IPS-NIHi7 (cell line): ENCODE measurements at regions not wholly inside any gene's neighbourhood (a gene's known extent, or its start where the extent isn't known, plus 50 kb on each side); places are given as distances from the start of the nearest gene placed in this dataset.

Experiments
- DNase-seq: peaks from one replicate; pipeline ENCODE4 v3.0.0; 2012; ENCODE audit warnings: mixed read lengths; ENCODE audit errors: extremely low spot score

DNA sequence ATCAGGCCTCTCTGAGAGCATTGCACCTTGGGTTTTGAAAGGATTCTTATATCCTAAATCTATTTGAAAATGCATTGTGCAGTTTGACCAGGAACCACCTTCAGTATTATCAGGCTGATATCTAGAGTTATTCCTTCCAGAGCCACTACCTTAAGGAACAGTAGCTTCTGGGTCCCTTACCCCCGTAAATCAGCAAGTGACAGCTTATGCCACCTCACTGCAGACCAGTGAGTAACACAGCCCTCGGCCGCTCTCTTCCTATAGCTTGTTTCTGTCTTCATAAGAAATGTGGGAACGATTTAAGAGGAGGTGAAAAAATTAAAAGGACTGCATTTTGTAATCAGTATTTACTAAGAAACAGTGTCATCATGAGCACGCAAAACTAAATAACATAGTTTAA is 584.2 kb downstream of the GALR1 start:
- no peak for DNase-seq

DNA sequence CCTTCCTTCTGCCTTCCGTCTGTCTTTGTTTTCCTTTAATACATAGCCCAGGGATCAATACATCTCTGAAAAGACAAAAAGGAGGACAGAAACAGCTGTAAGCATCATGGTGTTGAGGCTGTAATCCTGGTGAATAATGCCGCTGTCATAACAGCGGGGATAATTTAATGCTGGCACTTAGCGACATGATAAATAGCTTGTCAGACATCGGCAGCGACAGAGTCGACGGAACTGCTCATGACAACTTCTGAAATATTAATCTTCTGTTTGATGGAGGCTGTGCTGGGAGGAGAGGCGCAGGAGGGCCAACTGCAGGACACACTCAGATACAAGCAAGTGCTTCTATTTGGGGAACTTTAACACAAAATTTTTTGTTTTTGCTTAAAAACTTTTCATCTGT is 602.2 kb downstream of the GALR1 start:
- no peak for DNase-seq

DNA sequence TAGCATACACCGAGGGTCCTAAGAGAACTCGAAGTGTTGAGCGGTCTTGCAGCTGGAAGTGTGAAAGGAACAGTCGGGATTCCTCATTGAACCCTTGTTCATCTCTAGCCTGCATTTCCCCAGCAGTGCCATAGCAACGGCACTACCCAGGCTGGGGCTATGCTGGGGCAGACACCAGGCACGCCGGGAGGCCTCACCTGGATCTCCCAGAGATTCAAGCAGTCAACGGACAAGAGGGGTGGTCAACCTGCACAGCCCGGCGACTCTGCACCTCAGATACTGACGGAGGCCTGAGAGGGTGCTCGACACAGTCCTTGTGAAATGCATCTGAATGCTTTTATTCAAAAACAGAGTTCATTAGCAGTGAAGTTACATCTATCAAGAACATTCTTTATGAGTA is 604.2 kb downstream of the GALR1 start:
- DNase-seq, result no peak

DNA sequence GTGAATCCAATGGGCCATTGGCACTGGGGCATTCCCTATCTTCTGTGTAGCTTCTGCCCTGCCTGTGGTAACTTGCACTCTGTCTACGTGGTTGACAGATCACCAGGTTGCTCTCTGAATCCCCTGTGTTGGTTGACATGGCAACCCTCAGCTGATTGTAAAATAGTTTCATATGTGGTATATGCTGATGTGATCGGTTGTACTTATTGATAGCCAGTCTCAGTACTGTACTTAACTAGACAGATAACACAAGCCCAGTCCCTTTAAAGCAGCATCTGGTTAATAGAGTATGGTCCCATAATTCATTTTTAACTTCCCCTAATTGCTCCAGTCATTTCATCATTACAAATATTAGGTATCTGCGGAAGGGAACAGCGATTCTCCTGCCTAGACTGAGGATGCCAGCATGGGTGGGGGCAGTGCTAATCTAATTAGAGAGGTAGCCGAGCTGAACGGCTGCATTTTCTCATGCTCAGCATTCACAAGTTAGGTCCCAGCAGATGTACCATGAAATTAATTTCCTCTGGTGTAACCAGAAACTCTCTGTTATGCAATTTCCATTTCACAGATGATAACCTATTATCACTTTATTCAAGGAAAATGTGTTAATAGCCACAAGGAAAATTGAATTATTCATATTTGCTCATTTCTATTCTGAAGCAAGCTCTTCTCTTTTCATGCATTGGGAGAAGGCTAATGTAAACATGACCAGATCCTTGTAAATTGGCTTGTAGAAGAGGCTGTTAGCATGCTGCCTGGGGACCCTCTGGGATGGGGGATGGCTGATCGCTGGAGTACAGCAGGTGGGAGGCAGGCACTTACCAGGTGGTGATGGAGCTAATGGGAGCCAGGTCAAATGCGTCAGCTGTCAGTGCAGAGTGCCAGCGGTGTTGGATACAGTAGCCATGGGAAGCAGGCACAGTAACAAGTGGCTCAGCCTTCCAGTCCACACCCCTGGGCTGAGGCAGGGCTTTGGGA is 608.3 kb downstream of the GALR1 start:
- no peak for DNase-seq

DNA sequence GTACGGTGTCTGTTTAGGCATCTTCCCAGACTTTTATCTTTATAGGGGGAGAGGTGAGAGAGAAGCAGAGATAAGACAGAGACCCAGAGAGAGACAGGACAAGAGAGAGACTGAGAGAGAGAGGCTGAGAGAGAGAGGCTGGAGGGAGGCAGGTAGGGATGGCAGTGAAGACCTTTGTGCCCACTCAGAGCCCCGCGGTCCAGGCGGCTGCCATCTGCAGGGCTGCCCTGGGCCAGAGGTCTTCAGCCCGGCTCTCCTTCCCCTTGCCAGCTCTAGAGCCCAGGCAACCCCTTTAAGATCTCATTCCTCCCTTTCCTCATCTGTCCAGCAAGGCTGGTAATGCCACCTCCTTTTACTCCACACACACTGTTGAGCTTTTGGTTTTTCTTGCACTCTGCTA is 610.0 kb downstream of the GALR1 start:
- DNase-seq, result no peak

DNA sequence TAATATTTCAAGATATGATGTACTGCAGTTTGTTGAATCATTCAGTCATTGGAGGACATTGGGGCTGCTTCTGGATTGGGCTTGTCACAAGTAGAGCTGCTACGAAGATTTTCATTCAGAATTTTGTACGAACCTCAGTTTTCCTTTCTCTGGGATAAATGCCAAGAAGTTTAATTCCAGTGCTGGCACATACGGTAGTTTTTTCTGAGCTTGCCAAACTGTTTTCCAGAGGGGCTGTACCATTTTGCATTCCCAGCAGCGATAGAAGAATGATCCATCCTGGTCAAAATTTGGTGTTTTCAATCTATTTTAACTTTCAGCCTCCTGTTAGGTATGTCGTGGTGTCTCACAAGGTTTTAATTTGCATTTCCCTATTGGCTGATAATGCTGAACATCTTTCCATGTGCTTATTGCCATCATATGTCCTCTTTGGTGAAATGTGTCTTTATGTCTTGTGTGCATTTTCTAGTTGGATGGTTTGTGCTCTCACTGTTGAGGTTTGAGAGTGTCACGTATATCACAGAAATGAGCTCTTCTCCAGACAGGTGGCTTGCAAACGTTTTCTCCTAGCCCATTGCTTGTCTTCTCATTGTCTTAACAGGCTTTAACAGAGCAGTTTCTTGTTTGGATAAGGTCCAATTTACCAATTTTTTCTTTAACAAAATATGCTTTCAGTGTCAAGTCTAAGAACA is 612.6 kb downstream of the GALR1 start:
- no peak for DNase-seq

DNA sequence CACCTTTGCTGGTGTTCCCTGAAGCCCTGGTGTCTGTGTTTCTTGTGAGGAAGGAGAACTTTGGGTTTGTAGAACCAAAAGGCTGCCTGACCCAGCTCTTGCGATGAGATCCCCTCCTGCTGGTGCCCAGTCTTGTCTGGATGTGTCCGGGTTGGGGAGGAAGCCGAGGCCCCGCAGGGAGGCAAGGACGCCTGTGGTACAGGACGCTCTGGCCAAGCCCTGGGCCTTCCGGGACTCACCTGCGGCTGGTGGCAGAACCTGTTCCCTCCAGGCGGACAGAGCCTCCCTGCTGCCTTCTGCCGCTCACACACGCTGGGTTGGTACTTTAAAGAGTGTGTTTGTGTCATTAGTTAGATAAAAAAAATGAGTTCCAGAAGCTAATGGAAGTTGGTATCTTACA is 616.2 kb downstream of the GALR1 start:
- no peak for DNase-seq

DNA sequence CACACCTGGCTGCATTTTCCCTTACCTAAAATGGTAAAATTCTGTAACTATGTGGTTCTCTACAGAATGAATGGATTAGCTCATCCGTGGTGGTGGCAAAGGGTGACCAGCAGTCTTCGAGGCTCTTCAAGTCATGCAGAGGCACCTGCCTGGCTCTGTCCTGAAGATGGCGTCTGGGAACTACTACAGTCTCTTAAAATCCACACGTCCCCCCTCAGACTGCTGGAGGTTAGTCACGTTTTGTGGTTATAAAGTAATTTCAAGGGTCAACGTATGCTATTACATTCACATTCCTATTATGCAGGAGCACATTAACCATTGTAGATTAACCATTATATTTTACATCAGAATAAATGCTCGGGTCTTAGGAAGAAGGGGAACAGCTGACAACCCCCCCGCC is 616.7 kb downstream of the GALR1 start:
- no peak for DNase-seq

DNA sequence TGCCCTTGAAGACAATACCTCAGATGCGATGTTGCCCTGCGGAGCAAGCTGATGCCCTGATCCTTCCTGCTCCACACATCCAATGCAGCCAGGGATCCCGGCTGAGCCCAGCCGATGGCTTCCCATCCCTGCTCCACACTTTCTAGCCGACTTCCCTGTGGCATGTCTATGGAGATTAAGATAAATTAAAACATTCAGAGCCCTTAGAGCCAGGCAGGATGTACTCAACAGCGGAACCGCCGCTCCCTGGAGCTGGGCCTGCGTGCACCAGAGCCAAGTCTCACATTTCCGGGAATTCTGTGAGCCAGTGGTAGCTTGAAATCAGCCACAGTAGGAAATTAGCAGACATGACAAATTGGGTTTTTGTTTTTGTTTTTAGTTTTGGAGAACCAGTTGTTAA is 620.6 kb downstream of the GALR1 start:
- no peak for DNase-seq

DNA sequence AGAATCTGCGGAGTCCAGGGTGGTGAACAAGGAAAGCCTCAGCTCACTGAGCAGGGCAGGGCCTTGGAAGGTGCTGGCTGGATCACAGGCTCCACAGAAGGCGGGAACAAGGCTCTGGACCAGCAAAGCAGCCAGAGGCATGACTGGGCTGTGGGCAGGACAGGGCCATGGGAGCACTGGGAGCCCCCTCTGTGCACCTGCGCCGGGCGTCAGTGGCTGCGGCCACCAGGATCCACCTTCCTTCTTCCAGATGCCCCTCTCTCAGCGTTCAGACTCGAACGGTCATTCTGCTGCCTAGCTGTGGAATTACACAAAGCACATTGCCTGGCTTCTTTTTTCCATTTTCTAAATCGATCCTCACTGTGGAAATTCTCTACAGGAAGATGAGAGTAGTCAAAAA is 621.2 kb downstream of the GALR1 start:
- DNase-seq, result no peak

DNA sequence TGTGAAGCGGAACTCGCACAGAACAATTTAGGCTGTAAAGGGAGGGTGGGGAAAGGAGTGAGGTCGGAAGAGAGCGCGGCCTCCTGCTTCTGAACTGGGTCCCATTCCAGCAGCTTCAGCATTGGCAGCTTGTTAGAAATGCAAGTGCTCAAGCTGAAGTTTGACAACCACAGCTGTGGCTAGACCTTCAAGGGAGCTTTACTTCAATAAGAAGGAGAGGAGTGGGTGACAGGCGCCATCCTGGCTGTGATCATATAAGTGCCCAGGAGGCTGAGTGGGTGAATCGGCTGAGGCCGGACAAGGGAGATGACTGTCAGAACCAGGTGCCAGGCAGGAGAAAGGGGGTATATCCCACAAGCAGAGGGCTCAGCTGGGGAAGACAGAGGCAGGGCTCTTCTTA is 622.5 kb downstream of the GALR1 start:
- no peak for DNase-seq

DNA sequence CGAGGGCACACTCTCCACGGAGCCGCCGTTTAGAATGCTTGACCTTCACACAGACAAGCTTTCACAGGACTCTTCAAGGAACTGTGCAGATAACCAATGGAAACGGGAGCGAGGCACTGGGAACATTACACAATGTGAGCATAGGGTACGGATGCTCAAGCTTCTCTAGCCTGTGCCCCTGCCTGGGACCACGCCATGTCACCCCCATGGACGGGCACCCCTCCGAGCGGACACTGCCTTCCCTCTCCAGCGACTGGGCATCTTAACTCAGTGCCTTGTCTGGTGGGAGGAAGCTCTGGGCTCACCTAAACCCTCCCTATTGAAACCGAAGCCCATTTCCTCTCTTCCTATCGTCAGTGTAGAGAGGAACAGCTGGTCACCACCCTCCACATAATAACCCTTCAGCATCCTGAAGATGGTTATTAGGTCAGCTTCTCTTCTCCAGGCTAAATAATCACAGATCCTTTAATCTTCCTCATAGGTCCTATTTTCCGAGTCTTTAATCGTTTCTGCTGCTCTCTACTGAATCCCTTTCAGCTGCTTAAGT is 626.7 kb downstream of the GALR1 start:
- no peak for DNase-seq

DNA sequence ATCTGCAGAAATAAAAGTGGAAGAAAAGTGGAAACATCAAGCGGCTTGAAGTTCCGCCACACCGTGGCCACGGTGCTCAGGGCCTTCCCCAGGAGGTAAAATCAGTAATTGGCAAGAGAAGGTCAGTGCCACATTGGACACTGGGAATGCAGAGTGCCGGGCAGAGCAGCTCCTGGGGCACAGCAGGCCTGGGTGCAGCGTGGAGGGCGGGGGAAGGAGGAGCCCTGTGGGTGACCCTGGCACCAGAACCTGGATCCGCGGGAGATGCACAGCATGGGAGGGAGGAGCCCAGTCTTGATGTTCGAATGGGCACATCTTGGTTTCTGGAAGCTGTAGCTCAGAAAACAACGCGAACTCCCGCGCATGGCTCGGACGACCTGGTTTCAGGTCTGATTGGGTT is 630.2 kb downstream of the GALR1 start:
- DNase-seq, result no peak

DNA sequence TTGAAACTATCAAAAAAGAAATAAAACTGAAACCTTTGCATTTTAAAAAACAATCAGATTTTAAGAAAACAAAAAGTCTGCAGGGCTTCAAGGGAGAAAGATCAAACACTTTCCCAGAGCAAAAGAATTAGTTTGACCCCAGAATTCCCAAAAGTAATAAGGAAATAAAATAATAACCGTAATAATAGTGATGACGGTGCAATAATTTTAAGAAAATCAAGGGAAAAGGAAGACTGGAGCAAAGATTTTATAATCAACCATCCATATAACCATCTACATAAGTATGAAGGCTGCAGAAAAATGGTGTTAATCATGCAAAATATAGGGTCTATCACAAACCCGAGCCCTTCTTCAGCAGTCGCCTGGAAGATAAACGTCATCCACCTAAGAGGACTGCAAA is 634.8 kb downstream of the GALR1 start:
- no peak for DNase-seq

DNA sequence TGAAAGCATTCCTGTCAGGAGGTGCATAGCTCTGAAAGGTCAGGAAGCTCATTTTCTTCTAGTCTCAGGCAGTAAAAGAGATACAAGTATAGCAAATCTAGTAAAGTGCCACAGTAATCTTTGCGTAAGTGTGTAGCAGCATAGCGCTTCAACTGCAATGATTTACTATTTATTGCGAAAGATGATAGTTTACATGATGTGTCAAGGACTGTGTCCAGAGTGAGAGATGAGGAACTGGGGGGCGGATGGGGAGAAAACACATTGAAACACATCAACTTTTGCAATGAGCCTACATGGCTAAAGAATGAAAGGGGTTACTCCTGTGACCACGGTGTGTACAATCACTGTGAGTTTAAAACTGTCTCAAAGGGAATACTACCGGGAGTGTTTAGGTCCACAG is 644.4 kb downstream of the GALR1 start:
- no peak for DNase-seq

DNA sequence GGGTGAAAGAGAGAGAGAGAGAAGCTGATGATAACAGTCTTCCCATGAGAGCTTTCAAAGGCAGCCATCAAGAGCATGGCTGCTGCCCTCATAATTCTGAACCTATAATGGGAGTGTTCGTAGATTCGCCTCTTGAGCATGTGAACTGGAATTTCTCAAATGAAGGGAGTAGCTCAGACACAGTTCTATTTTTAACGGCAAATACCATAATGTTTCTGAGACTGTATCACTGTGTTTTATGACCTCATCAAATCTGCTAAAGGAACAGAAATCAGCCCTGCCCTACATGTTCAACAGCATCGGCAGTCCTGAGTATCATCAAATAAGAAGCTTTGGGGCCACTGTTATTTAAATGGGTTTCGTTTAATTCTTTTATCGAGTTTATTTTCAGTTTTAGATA is 645.6 kb downstream of the GALR1 start:
- no peak for DNase-seq

DNA sequence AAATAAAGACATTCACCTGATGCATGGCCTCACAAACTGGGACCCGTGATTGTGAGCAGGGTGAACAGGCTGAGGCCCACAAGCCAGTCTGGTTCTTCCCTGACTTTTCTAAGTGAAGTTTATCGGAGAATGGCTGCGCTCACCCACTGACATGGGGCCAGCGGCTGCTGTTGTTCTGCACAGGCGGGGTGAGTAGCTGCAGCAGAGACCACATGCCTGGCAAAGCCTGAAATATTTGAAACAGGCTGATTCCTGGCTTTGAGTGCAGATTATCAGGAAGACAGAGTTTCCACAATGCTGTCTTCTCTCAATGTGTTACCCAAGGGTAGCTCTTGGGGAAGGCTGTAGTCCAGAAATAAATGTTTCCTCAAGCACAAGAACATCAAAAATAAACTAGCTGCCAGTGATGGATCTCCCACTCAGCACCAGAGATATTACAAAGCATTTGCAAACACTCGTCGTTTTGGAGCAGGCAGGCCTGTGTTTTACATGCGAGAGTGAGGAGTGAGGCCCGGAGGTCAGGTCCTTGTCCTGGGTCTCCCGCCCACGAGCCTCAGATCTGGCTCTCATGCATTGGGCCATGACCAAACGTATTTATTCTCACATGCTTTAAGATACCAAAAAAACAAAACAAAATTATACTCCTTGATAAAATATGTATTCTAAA is 647.1 kb downstream of the GALR1 start:
- no peak for DNase-seq

DNA sequence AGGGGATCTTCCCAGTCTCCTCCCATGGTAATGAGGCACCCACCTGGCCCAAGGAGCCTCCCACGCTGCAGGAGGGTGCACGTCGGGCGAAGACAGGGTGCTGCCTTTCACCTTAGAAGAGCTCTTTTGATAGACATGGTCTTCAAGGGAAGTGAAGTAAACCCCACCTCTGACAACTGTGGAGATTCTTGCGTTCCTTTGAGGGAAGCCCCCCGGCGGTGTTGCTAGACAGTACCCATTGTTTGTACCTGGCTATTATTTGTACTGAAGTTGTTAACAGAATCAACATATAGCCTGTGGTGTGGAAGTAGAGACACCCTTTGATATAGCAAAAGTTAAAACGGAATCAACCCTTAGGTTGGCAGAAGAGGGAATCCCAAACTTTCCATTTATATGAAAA is 648.0 kb downstream of the GALR1 start:
- no peak for DNase-seq

DNA sequence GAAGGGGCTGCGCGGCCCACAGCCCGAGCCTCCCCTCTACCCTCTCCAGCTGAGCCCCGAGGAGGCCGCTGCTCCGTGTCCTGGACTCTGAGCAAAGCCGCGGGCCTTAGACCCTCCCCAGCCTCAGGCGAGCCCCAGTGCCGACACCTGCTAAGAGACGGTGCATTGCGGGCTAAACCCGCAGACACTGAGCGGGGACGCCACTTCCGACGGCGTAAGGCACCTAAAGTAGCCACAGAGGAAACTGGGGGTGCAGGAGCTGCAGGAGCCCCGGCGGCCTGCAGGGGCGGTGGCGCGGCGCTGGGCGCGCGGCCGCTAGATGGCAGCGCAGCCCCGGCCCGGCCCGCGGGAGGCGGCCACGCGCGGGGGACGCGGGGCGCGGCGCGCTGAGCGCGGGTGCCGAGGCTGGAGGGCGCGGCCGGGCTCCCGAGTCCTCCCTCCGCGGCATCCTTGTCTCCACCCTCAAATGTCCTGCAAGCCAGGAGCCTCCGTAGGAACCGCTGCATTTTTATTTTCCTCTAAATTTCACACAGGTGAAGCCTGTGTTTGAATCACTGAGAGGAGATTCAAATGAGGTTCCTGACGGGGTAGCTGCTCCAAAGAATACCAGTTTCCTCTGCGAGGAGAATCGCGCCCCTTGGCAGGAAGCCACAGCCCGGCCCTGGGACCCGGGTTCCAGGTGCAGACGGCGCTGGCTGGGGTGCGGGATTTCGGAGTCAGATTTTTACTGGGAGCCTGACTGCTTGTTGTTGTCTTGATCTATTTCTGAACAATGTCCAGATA is 650.5 kb downstream of the GALR1 start:
- DNase-seq, result peak; percentile 58

DNA sequence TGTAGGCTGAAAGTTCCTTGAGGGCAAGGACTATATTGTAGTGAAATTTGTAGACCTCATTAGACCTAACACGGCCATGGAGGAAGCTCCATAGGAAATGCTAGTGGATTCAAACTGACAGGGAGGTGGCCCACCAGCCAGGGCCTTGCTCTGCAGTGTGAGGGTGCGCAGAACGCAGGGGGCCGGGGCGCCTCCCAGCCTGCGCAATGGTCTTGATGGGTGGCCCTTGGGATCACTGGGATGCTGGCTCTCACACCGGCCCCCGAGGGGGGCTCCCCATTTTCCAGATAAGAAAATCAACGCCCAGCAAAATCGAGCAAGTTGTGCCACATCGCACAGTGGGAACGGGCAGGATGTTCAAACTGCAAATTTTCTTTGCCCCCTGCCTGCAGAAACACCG is 655.4 kb downstream of the GALR1 start:
- no peak for DNase-seq

DNA sequence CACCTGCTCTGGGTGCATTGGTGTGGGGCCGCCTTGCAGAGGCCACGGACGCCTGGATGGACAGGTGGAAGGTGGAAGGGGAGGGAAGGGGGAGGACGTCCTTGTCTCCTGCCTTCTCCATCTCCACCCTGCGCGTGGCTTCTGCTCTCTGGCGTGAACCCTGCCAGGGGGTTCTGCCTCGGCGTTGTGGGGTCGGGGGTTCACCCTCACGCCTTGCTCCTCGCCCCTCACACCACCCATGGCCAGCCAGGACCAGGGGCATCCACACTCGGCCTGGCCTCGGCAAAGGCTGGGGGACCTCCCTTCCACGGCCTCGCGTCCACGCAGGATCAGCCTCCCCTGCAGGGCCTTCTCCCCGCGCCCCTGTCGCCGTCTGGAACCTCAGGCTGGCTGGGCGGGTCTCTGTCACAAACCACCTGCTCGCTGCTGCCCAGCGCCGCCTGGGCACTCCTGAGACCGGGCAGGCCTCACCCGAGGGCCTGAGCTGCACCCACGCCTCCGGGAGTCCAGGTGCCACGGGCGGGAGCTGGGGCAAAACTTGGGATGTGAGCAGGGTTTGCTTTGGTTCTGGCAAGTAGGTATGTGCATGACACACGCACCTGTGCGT is 655.9 kb downstream of the GALR1 start:
- no peak for DNase-seq
